Esophagus squamous epithelium (tissue), 5 donors: ENCODE measurements at regions not wholly inside any gene's neighbourhood (a gene's known extent, or its start where the extent isn't known, plus 50 kb on each side); places are given as distances from the start of the nearest gene placed in this dataset.

Experiments used
- DNase-seq: peaks from one replicate; lab custom pipeline; 2025; lab: John Stamatoyannopoulos, UW
- H3K27ac ChIP-seq, 4 donors: fragments of 200-600 bp; sonication (generic); one replicate each; pipeline ENCODE4 v1.5.1; 2016 to 2019; ENCODE audit warnings: mild to moderate bottlenecking in 1 of 4
- H3K27me3 ChIP-seq, 4 donors: fragments of 200-600 bp; sonication (generic); 1 replicate in 3 of 4; 2 replicates in 1 of 4; pipeline versions ENCODE4 v1.5.1 to v1.6.0; 2017 to 2021; ENCODE audit warnings: antibody characterized with exemption in 1 of 4
- H3K36me3 ChIP-seq, 3 donors: fragments of 200-600 bp; sonication (generic); one replicate each; pipeline ENCODE4 v1.5.1; 2016 to 2019
- H3K4me1 ChIP-seq, 3 donors: fragments of 200-600 bp; sonication (generic); one replicate each; pipeline ENCODE4 v1.5.1; 2017 to 2019
- H3K4me3 ChIP-seq, 4 donors: fragments of 200-600 bp; sonication (generic); 1 replicate in 3 of 4; 2 replicates in 1 of 4; pipeline ENCODE4 v1.5.1; 2016 to 2019; ENCODE audit warnings: mild to moderate bottlenecking in 2 of 4, moderate library complexity in 1 of 4
- H3K9me3 ChIP-seq, 3 donors: fragments of 200-600 bp; sonication (generic); one replicate each; pipeline ENCODE4 v1.5.1; 2016 to 2019
- CTCF ChIP-seq, 6 experiments: fragments of 450-650 bp in 4 of 6; fragments of 200-600 bp in 2 of 6; sonication (generic) in 2 of 6; IDR thresholded peaks; one replicate each; pipeline ENCODE4 v1.5.1; 2016 to 2019; ENCODE audit warnings: antibody characterized with exemption in 6 of 6, mild to moderate bottlenecking in 4 of 6, moderate library complexity in 4 of 6
- POLR2A ChIP-seq, 4 donors: fragments of 450-650 bp; IDR thresholded peaks; one replicate each; pipeline ENCODE4 v1.6.1; 2017; ENCODE audit warnings: antibody characterized with exemption in 4 of 4, mild to moderate bottlenecking in 4 of 4, moderate library complexity in 3 of 4
- WGBS, 2 donors: methylation state at CpG; one replicate each; pipeline ENCODE4 v1.1.5; 2018; 5-methylcytosine and 5-hydroxymethylcytosine counted together
- intact Hi-C: fragments of 100-400 bp; cut with DNase I; formaldehyde crosslinking; loops from one replicate; pipeline ENCODE4 v1.15.0; 2022
- donor health status: DM: yes; HTN: yes; CAD: no.

GRCh38 chr17:79163071-79163470, 88.4 kb downstream of the ENGASE start:
- H3K4me1 ChIP-seq, result no peaks in the 10 kb centered on the region
- 40 to 57% methylated on average over 1 to 2 of the region's 12 CpGs for WGBS, 2 donors
- H3K36me3 ChIP-seq, result no peaks in the 10 kb centered on the region
- DNase-seq, result no peak
- peaks cover 0 to 91% (median 0%) of the 10 kb centered on the region in 4 donors for H3K27me3 ChIP-seq
- H3K27ac ChIP-seq, result no peak overlapping the region
- intact Hi-C loops, result no loop called here
- H3K9me3 ChIP-seq, result no peaks in the 10 kb centered on the region
- no peak for TF ChIP-seq POLR2A (IDR thresholded peaks at IDR 0.05)
- no peak for TF ChIP-seq CTCF (IDR thresholded peaks at IDR 0.05)
- no peak overlapping the region for H3K4me3 ChIP-seq

- WGBS, 2 donors, result 55 to 63% methylated on average over 22 to 24 of the region's 26 CpGs
- intact Hi-C loops, result no loop called here
- H3K27ac ChIP-seq, result no peak overlapping the region
- no peak for TF ChIP-seq POLR2A (IDR thresholded peaks at IDR 0.05)
- no peak for TF ChIP-seq CTCF (IDR thresholded peaks at IDR 0.05)
- no peaks in the 10 kb centered on the region for H3K36me3 ChIP-seq
- peaks cover 0 to 90% (median 0%) of the 10 kb centered on the region in 4 donors for H3K27me3 ChIP-seq
- DNase-seq, result no peak
- no peaks in the 10 kb centered on the region for H3K9me3 ChIP-seq
- H3K4me3 ChIP-seq, result no peak overlapping the region
- no peaks in the 10 kb centered on the region for H3K4me1 ChIP-seq
Measured at GRCh38 chr17:79162012-79162963, 87.7 kb downstream of the ENGASE start.

DNA sequence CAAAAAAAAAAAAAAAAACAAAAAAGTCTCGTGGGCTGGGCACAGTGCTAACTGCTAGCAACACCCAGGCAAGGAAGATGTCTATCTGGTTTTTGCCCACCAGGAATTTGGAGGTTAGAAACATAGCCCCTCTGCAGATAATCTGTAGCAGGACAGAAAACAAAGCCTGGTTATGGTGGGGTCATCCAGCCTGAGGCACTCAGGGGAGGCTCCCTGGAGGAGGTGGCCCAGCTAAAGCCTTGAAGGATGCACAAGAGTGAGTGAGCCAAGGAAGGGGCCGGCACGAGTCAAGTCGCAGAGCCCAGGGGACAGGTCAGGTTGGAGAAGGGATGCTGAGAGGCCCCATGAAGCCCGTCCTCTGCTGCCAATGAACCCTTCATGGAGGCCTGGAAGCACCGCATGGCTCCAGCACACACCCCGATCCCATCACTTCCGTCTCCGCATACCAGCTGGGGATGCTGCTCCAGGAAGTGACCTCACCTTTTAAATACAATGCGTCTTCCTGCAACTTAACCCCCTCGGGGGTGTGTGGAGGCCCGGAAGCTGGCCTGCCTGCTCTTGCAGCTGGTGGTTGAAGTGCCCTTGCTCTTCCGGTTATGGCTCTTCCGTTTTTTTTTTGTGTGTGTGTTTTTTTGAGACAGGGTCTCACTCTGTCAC, 86.5 kb downstream of the ENGASE start:
- H3K4me3 ChIP-seq, result no peak overlapping the region
- H3K27ac ChIP-seq, result no peak overlapping the region
- WGBS, 2 donors, result 39 to 42% methylated on average over 13 to 14 of the region's 14 CpGs
- no peaks in the 10 kb centered on the region for H3K9me3 ChIP-seq
- no peak for DNase-seq
- H3K27me3 ChIP-seq, result peaks cover 0 to 87% (median 0%) of the 10 kb centered on the region in 4 donors
- H3K4me1 ChIP-seq, result no peaks in the 10 kb centered on the region
- no peaks in the 10 kb centered on the region for H3K36me3 ChIP-seq
- intact Hi-C loops, result no loop called here
- no peak for TF ChIP-seq CTCF (IDR thresholded peaks at IDR 0.05)
- no peak for TF ChIP-seq POLR2A (IDR thresholded peaks at IDR 0.05)

DNA sequence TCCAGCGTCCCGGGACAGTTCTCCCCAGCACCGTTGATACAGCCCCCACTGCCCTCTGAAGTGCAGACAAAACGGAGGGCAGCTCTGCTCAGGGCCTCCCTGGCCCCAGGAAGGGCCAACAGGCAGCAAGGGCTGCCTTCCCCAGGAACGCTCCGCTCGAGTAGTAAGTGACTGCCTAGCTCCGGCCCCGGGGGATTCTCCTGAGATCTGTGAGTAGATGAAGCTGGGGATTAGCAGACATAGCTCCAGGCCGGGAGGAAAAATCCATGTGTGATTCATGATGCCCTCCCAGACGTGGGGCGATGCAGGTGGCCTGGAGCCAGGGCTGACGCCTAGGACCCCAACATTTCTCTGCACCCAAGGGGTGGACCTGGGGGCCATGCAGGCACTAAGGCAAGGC, 85.3 kb downstream of the ENGASE start:
- no peak for DNase-seq
- no peak overlapping the region for H3K4me3 ChIP-seq
- no peaks in the 10 kb centered on the region for H3K9me3 ChIP-seq
- no CpG with 5 or more reads among the region's 13 CpGs for WGBS, 2 donors
- no peak overlapping the region for H3K27ac ChIP-seq
- intact Hi-C loops, result no loop called here
- peaks cover 0 to 80% (median 0%) of the 10 kb centered on the region in 4 donors for H3K27me3 ChIP-seq
- H3K4me1 ChIP-seq, result no peaks in the 10 kb centered on the region
- H3K36me3 ChIP-seq, result no peaks in the 10 kb centered on the region
- no peak for TF ChIP-seq CTCF (IDR thresholded peaks at IDR 0.05)
- no peak for TF ChIP-seq POLR2A (IDR thresholded peaks at IDR 0.05)

GRCh38 chr17:79159471-79159870, 84.8 kb downstream of the ENGASE start:
- no peaks in the 10 kb centered on the region for H3K9me3 ChIP-seq
- whole genome bisulfite sequencing, 2 donors, result 68 to 73% methylated on average over 4 of the region's 6 CpGs
- H3K36me3 ChIP-seq, result no peaks in the 10 kb centered on the region
- no peak for DNase-seq
- no peak overlapping the region for H3K4me3 ChIP-seq
- TF ChIP-seq POLR2A (IDR thresholded peaks at IDR 0.05) (no peak), CTCF (IDR thresholded peaks at IDR 0.05) (no peak)
- no peaks in the 10 kb centered on the region for H3K4me1 ChIP-seq
- intact Hi-C loops, result no loop called here
- H3K27me3 ChIP-seq, result peaks cover 0 to 80% (median 0%) of the 10 kb centered on the region in 4 donors
- no peak overlapping the region for H3K27ac ChIP-seq
